ENCODE measurements at regions not wholly inside any gene's neighbourhood (a gene's known extent, or its start where the extent isn't known, plus 50 kb on each side); places are given as distances from the start of the nearest gene placed in this dataset.

DNA sequence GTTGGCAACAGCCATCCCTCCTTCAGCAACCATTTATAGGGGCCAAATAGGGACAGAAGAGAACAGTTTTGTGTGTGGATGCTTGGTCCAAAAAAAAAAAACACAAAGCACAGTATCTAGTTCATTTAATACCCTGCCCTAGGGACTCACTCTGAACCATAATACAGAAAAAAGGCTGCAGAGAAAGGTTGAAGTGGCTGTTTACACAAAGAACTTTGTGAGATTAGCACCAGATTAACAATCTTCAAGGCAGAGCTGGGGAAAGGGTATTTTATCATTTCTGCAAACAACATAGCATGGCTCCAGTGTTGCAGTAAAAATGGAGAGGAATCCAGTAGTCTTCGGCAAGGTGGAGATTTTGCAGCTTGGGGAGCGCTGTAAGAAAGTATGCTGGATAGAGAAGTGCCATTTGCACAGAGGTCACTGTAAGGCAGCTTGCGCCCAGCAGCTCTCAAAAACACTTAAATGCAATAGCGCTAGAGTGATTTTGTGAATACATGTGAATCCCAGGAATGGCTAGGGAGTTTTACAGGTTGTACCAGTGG lies 124.2 kb upstream of the PLEKHA5 start:
- TF ChIP-seq, protein P1, sequence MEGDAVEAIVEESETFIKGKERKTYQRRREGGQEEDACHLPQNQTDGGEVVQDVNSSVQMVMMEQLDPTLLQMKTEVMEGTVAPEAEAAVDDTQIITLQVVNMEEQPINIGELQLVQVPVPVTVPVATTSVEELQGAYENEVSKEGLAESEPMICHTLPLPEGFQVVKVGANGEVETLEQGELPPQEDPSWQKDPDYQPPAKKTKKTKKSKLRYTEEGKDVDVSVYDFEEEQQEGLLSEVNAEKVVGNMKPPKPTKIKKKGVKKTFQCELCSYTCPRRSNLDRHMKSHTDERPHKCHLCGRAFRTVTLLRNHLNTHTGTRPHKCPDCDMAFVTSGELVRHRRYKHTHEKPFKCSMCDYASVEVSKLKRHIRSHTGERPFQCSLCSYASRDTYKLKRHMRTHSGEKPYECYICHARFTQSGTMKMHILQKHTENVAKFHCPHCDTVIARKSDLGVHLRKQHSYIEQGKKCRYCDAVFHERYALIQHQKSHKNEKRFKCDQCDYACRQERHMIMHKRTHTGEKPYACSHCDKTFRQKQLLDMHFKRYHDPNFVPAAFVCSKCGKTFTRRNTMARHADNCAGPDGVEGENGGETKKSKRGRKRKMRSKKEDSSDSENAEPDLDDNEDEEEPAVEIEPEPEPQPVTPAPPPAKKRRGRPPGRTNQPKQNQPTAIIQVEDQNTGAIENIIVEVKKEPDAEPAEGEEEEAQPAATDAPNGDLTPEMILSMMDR (IDR thresholded peaks at IDR 0.05; ENCODE audit: insufficient read depth, low read depth, low read length): no peak
- TF ChIP-seq EZH2 (IDR thresholded peaks at IDR 0.05; ENCODE audit: insufficient read depth, low read length): no peak

Measured in astrocyte (in vitro differentiated cells and primary cell).